WTC11 (cell line): ENCODE measurements at regions not wholly inside any gene's neighbourhood (a gene's known extent, or its start where the extent isn't known, plus 50 kb on each side); places are given as distances from the start of the nearest gene placed in this dataset.

Source experiments
- ELF4 ChIP-seq: sonication (generic); formaldehyde crosslinking; IDR thresholded peaks from 2 replicates; pipeline ENCODE4 v1.8.1; 2022; ENCODE audit warnings: low read depth, mild to moderate bottlenecking, moderate library complexity, missing genetic modification reagents
- JAZF1 ChIP-seq: fragments of 250-450 bp; sonication (Bioruptor Pico); IDR thresholded peaks from 2 replicates; pipeline ENCODE4 v1.9.0; 2021; ENCODE audit warnings: moderate library complexity, mild to moderate bottlenecking, inconsistent platforms
- SMAD3 ChIP-seq: sonication (generic); formaldehyde crosslinking; IDR thresholded peaks from 2 replicates; pipeline ENCODE4 v1.8.0; 2022; ENCODE audit warnings: missing genetic modification reagents, mild to moderate bottlenecking, borderline replicate concordance
- TCF7 ChIP-seq: sonication (generic); formaldehyde crosslinking; IDR thresholded peaks from 2 replicates; pipeline ENCODE4 v1.8.0; 2022; ENCODE audit warnings: mild to moderate bottlenecking, low read depth, missing genetic modification reagents, moderate library complexity
- TF ChIP-seq, protein P1 (sequence below): fragments of 200-600 bp; IDR thresholded peaks from 2 replicates; pipeline ENCODE4 v1.8.0; 2022; ENCODE audit warnings: antibody characterized with exemption
- TF ChIP-seq, protein P2 (sequence below): sonication (generic); formaldehyde crosslinking; IDR thresholded peaks from 2 replicates; pipeline ENCODE4 v1.8.0; 2022; ENCODE audit warnings: mild to moderate bottlenecking, missing genetic modification reagents
- TF ChIP-seq, protein P3 (sequence below): fragments of 250-450 bp; sonication (Bioruptor Pico); IDR thresholded peaks from 2 replicates; pipeline ENCODE4 v2.1.2; 2022; ENCODE audit warnings: mild to moderate bottlenecking, moderate library complexity
- TF ChIP-seq, protein P4 (sequence below): sonication (generic); formaldehyde crosslinking; IDR thresholded peaks from 2 replicates; pipeline ENCODE4 v1.8.1; 2022; ENCODE audit warnings: low read depth, mild to moderate bottlenecking, moderate library complexity, missing genetic modification reagents, borderline replicate concordance

DNA sequence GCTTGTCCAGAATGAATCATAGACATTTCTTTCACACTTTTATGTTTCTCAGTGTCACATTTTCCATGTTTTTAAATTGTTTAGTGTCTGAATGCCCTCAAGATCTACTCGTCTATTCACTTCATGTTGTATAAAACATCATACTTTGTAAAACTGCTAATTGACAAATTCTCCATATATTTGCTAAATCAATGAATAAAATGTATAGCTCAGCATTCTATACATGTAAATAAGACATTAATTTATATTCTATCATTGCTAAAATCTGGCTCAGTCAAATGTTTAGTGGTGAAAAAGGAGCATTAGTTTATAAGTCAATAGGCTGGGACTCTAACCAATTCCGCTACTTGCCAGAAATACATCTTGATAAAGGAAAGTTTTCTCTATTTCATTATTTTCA, 379.6 kb downstream of the NAF1 start:
- TF ChIP-seq, protein P1, sequence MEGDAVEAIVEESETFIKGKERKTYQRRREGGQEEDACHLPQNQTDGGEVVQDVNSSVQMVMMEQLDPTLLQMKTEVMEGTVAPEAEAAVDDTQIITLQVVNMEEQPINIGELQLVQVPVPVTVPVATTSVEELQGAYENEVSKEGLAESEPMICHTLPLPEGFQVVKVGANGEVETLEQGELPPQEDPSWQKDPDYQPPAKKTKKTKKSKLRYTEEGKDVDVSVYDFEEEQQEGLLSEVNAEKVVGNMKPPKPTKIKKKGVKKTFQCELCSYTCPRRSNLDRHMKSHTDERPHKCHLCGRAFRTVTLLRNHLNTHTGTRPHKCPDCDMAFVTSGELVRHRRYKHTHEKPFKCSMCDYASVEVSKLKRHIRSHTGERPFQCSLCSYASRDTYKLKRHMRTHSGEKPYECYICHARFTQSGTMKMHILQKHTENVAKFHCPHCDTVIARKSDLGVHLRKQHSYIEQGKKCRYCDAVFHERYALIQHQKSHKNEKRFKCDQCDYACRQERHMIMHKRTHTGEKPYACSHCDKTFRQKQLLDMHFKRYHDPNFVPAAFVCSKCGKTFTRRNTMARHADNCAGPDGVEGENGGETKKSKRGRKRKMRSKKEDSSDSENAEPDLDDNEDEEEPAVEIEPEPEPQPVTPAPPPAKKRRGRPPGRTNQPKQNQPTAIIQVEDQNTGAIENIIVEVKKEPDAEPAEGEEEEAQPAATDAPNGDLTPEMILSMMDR = no peak
- no peak for TF ChIP-seq ELF4
- TF ChIP-seq, protein P2, sequence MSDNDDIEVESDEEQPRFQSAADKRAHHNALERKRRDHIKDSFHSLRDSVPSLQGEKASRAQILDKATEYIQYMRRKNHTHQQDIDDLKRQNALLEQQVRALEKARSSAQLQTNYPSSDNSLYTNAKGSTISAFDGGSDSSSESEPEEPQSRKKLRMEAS = no peak
- TF ChIP-seq, protein P3, sequence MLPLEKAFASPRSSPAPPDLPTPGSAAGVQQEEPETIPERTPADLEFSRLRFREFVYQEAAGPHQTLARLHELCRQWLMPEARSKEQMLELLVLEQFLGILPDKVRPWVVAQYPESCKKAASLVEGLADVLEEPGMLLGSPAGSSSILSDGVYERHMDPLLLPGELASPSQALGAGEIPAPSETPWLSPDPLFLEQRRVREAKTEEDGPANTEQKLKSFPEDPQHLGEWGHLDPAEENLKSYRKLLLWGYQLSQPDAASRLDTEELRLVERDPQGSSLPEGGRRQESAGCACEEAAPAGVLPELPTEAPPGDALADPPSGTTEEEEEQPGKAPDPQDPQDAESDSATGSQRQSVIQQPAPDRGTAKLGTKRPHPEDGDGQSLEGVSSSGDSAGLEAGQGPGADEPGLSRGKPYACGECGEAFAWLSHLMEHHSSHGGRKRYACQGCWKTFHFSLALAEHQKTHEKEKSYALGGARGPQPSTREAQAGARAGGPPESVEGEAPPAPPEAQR (CRISPR knock-in tag) = no peak
- TF ChIP-seq TCF7 (CRISPR knock-in tag) = no peak
- TF ChIP-seq JAZF1 (CRISPR knock-in tag) = no peak
- TF ChIP-seq, protein P4, sequence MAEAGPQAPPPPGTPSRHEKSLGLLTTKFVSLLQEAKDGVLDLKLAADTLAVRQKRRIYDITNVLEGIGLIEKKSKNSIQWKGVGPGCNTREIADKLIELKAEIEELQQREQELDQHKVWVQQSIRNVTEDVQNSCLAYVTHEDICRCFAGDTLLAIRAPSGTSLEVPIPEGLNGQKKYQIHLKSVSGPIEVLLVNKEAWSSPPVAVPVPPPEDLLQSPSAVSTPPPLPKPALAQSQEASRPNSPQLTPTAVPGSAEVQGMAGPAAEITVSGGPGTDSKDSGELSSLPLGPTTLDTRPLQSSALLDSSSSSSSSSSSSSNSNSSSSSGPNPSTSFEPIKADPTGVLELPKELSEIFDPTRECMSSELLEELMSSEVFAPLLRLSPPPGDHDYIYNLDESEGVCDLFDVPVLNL (CRISPR knock-in tag) = no peak
- TF ChIP-seq SMAD3 (CRISPR knock-in tag) = no peak
